HL-60 (cell line): ENCODE measurements at regions not wholly inside any gene's neighbourhood (a gene's known extent, or its start where the extent isn't known, plus 50 kb on each side); places are given as distances from the start of the nearest gene placed in this dataset.
"Not testable (repeated sequence)": the region's sequence is repeated elsewhere in the genome, so short reads cannot be mapped to it uniquely, and the experiment has no call there.

Source experiments
- DNase-seq, 2 experiments: peaks; one replicate each; pipeline ENCODE4 v3.0.0-alpha.2; 2010 to 2020; ENCODE audit warnings: low read depth in 1 of 2, low spot score in 1 of 2
- H3K27ac ChIP-seq: fragments of 250-450 bp; sonication (Bioruptor Pico); replicated peaks from 2 replicates; pipeline ENCODE4 v1.5.1; 2020; ENCODE audit warnings: mild to moderate bottlenecking, moderate library complexity
- H3K27me3 ChIP-seq: fragments of 250-450 bp; sonication (Bioruptor Pico); 2 replicates; pipeline ENCODE4 v1.5.1; 2021; ENCODE audit warnings: mild to moderate bottlenecking, moderate library complexity; ENCODE audit not compliant: insufficient read depth, poor library complexity, severe bottlenecking
- H3K4me3 ChIP-seq: replicated peaks from 2 replicates; pipeline ENCODE4 v1.5.1; 2011; ENCODE audit warnings: mild to moderate bottlenecking, control low read depth, low read length; ENCODE audit not compliant: insufficient read depth
- CTCF ChIP-seq: IDR thresholded peaks from one replicate; pipeline ENCODE4 v1.5.1; 2011; ENCODE audit warnings: low read length, control low read depth, inconsistent platforms; ENCODE audit not compliant: insufficient read depth
- GABPA ChIP-seq: IDR thresholded peaks from 2 replicates; pipeline ENCODE4 v1.6.1; 2012; ENCODE audit warnings: low read depth
- POLR2AphosphoS5 ChIP-seq: IDR thresholded peaks from 2 replicates; pipeline ENCODE4 v1.6.1; 2012; ENCODE audit warnings: low read depth
- REST ChIP-seq: IDR thresholded peaks from 2 replicates; pipeline ENCODE4 v1.6.1; 2012; ENCODE audit warnings: low read depth; ENCODE audit not compliant: insufficient replicate concordance
- SPI1 ChIP-seq: IDR thresholded peaks from 2 replicates; pipeline ENCODE4 v1.6.1; 2012; ENCODE audit warnings: low read depth, mild to moderate bottlenecking, borderline replicate concordance

DNA sequence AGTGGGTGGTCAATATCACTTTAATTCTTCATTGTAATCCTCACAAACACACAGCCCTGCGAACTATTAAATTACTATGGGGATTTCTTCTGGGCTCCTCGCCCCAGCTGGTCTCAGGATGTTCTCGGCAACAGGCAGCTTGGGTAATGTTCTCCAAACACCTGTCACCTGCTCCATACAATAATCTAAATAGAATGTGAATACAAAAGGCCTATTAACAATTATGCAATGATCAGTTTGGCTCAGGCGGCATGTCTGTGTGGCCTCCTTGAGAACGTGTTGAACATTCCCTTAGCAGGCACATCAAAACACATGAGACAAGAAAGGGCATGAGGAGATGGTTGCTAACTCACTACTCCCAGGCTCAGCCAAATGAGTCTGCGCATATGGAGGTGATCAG, 158.6 kb upstream of the KBTBD8 start:
- TF ChIP-seq POLR2AphosphoS5 (no peak), REST (no peak)
- no peaks in the 10 kb centered on the region for H3K27me3 ChIP-seq
- no peak for DNase-seq
- no peak overlapping the region for H3K4me3 ChIP-seq
- no peak overlapping the region for H3K27ac ChIP-seq

- not testable (repeated sequence) for DNase-seq, H3K4me3 ChIP-seq, H3K27ac ChIP-seq, H3K27me3 ChIP-seq
These were observed 155.2 kb upstream of the KBTBD8 start for GRCh38 chr3:66842761-66843464.

DNA sequence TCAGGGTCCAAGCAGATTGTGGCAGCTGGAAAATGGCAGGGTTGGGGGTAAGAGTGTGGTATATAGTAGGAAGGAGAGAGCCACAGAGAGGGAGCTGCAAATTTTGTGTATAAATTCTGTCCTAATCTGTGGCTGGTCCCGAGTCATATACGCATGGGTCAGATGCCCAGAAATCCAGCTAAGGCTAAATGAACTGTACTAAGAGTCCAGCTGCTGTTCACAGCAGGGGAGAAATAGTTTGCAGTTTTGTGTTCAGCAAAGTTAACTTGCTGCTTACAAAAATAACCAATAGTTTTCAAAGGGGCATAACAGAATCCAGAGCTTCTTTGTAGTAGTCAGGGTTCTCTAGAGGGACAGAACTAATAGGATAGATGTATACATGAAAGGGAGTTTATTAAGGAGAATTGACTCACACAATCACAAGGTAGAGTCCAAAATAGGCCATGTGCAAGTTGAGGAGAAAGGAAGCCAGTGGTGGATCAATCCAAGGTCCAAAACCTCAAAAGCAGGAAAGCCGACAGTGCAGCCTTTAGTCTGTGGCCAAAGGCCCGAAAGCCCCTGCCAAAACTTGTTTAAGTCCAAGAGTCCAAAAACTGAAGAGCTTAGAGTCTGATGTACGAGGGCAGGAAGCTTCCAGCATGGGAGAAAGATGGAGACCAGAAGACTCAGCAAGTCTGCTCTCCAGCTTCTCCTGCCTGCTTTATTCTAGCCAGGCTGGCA, 146.1 kb upstream of the KBTBD8 start:
- Histone ChIP-seq H3K27me3 (peaks cover 2% of the 10 kb centered on the region), H3K27ac (no peak overlapping the region), H3K4me3 (no peak overlapping the region)
- TF ChIP-seq SPI1 (no peak), GABPA (no peak), REST (no peak), CTCF (no peak), POLR2AphosphoS5 (no peak)
- no peak for DNase-seq

DNA sequence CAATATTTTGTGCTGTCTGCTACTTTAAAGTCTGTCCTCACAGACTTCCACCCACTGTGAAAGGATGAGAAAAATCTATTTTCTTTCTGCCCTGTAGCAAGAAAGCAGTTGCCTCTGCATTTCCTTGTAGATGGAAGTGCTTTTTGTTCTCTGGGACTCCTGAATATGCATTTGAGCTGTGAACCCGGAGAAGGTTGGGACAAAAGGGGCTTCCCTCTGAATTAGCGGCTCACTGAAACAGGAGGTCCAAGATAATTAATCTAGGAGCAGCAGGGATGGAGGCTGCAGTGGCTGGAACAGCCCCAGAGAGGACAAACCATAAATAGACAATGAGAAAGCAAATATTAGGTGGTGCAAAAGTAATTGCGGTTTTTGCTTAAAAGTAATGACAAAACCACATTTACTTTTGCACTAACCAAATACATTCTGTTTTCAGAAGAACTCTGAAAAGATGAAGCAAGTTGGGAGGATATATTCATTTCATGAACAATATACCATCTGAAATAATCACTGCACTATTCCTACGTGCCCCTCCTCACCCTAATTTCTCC, 143.4 kb upstream of the KBTBD8 start:
- Histone ChIP-seq H3K27ac (no peak overlapping the region), H3K27me3 (peaks cover 2% of the 10 kb centered on the region), H3K4me3 (no peak overlapping the region)
- no peak for TF ChIP-seq REST
- no peak for TF ChIP-seq CTCF
- no peak for TF ChIP-seq SPI1
- TF ChIP-seq POLR2AphosphoS5, result no peak
- TF ChIP-seq GABPA, result no peak
- DNase-seq, result no peak
